GM12878 (cell line): ENCODE measurements at regions not wholly inside any gene's neighbourhood (a gene's known extent, or its start where the extent isn't known, plus 50 kb on each side); places are given as distances from the start of the nearest gene placed in this dataset.

Experiments
- ATAC-seq: fragments of 200-7000 bp; cut with Tn5 transposase; 3 replicates; pipeline ENCODE4 v1.9.1; 2020; ENCODE audit warnings: mild to moderate bottlenecking, moderate library complexity
- BruUV-seq: library from RNA; stranded (reverse); fragments of 400-500 nt; replicated peaks from 2 replicates; lab custom pipeline; 2021; lab: Mats Ljungman, UMichigan
- CTCF ChIA-PET: fragments of 300-600 bp; sonication (Branson Sonifier 250); formaldehyde crosslinking; extraction: SDS; loops from one replicate; lab custom pipeline; 2021; ENCODE audit warnings: inconsistent platforms; lab: Yijun Ruan, JAX
- POLR2A ChIA-PET: fragments of 350-600 bp; formaldehyde crosslinking; extraction: SDS; loops from one replicate; lab custom pipeline; 2021; ENCODE audit warnings: inconsistent platforms; lab: Charles Lee
- RAD21 ChIA-PET: fragments of 300-600 bp; sonication (Branson Sonifier 250); formaldehyde crosslinking; loops from one replicate; lab custom pipeline; 2023; ENCODE audit warnings: antibody characterized with exemption; ENCODE audit not compliant: unreplicated experiment; lab: Charles Lee
- SMC1A ChIA-PET: fragments of 300-600 bp; sonication (Branson Sonifier 250); formaldehyde crosslinking; loops from one replicate; lab custom pipeline; 2023; ENCODE audit not compliant: unreplicated experiment, uncharacterized antibody; lab: Charles Lee
- DNase-seq: peaks from one replicate; pipeline ENCODE4 v3.0.0-alpha.2; 2011; ENCODE audit warnings: low read depth, low spot score
- FAIRE-seq: peaks from 3 replicates; lab custom pipeline; 2011; peaks lifted over from hg19 to GRCh38; lab: Jason Lieb, UNC
- H2AFZ ChIP-seq: 2 replicates; pipeline ENCODE4 v1.6.0; 2011; ENCODE audit warnings: low read depth, low read length, control low read depth; ENCODE audit not compliant: control insufficient read depth
- H3K27ac ChIP-seq: 2 replicates; pipeline ENCODE4 v1.5.1; 2011; ENCODE audit warnings: control low read depth; ENCODE audit not compliant: control insufficient read depth, insufficient read depth
- H3K27me3 ChIP-seq, 2 experiments: replicated peaks in 1 of 2; 2 replicates each; pipeline versions ENCODE4 v1.6.0 to v1.6.1; 2011; ENCODE audit warnings: low read length in 1 of 2; ENCODE audit not compliant: control insufficient read depth in 2 of 2, insufficient read depth in 2 of 2
- H3K36me3 ChIP-seq, 2 experiments: 2 replicates each; pipeline ENCODE4 v1.5.1; 2011; ENCODE audit warnings: low read length in 1 of 2; ENCODE audit not compliant: control insufficient read depth in 2 of 2, insufficient read depth in 2 of 2
- H3K4me1 ChIP-seq: 2 replicates; pipeline ENCODE4 v1.6.1; 2011; ENCODE audit warnings: mild to moderate bottlenecking, low read length, moderate library complexity, mixed read lengths; ENCODE audit not compliant: control insufficient read depth, insufficient read depth
- H3K4me2 ChIP-seq: 2 replicates; pipeline ENCODE4 v1.6.0; 2011; ENCODE audit warnings: control low read depth; ENCODE audit not compliant: control insufficient read depth, insufficient read depth
- H3K4me3 ChIP-seq: fragments of 200-600 bp; sonication (generic); 2 replicates; pipeline ENCODE4 v1.5.1; 2016
- H3K79me2 ChIP-seq: 2 replicates; pipeline ENCODE4 v1.6.0; 2011; ENCODE audit warnings: low read length; ENCODE audit not compliant: control insufficient read depth, insufficient read depth
- H3K9ac ChIP-seq: 2 replicates; pipeline ENCODE4 v1.8.0; 2011; ENCODE audit warnings: low read length, control low read depth, mixed read lengths; ENCODE audit not compliant: control insufficient read depth, insufficient read depth
- H3K9me3 ChIP-seq: replicated peaks from 3 replicates; pipeline ENCODE4 v1.5.1; 2011; ENCODE audit warnings: mild to moderate bottlenecking, low read length; ENCODE audit not compliant: control insufficient read depth, insufficient read depth
- H4K20me1 ChIP-seq: 2 replicates; pipeline ENCODE4 v1.6.0; 2011; ENCODE audit not compliant: control insufficient read depth, insufficient read depth
- ASH2L ChIP-seq: fragments of 300-600, 200-600 bp; sonication (generic); IDR thresholded peaks from 2 replicates; pipeline ENCODE4 v1.6.1; 2017; ENCODE audit warnings: low read depth, mild to moderate bottlenecking, borderline replicate concordance
- CHD4 ChIP-seq: fragments of 200-600 bp; sonication (generic); IDR thresholded peaks from 2 replicates; pipeline ENCODE4 v1.6.1; 2016; ENCODE audit warnings: mild to moderate bottlenecking
- CREB1 ChIP-seq: IDR thresholded peaks from 2 replicates; pipeline ENCODE4 v1.6.1; 2012; ENCODE audit warnings: low read depth, mild to moderate bottlenecking, inconsistent platforms
- E2F4 ChIP-seq: IDR thresholded peaks from 2 replicates; pipeline ENCODE4 v1.6.1; 2012; ENCODE audit warnings: low read depth, low read length, improper control_type of control experiment
- IRF3 ChIP-seq: fragments of 450-650 bp; IDR thresholded peaks from 2 replicates; pipeline ENCODE4 v1.6.1; 2014; ENCODE audit warnings: mild to moderate bottlenecking
- JUND ChIP-seq: IDR thresholded peaks from 2 replicates; pipeline ENCODE4 v1.6.1; 2012; ENCODE audit warnings: low read depth, mild to moderate bottlenecking, low read length, improper control_type of control experiment, moderate library complexity
- NR2F1 ChIP-seq: fragments of 450-650 bp; conservative IDR thresholded peaks from 2 replicates; pipeline ENCODE4 v1.6.1; 2017; ENCODE audit warnings: mild to moderate bottlenecking
- SKIL ChIP-seq: fragments of 450-650 bp; IDR thresholded peaks from 2 replicates; pipeline ENCODE4 v1.6.1; 2017; ENCODE audit warnings: mild to moderate bottlenecking, low read depth, inconsistent platforms; ENCODE audit not compliant: poor library complexity, severe bottlenecking
- SP1 ChIP-seq: IDR thresholded peaks from one replicate; pipeline ENCODE4 v1.6.1; 2011; ENCODE audit warnings: low read depth, low read length
- TAF1 ChIP-seq: IDR thresholded peaks from 2 replicates; pipeline ENCODE4 v1.6.1; 2011; ENCODE audit warnings: mild to moderate bottlenecking, low read depth, low read length, borderline replicate concordance
- TCF3 ChIP-seq: IDR thresholded peaks from 2 replicates; pipeline ENCODE4 v1.6.1; 2012; ENCODE audit warnings: low read depth, mild to moderate bottlenecking, low read length, borderline replicate concordance; ENCODE audit not compliant: insufficient read depth
- ZNF207 ChIP-seq: fragments of 450-650 bp; IDR thresholded peaks from 2 replicates; pipeline ENCODE4 v1.6.1; 2014; ENCODE audit warnings: antibody characterized with exemption, mild to moderate bottlenecking, borderline replicate concordance
- WGBS: methylation state at CpG from one replicate; pipeline ENCODE4 v1.1.6; 2016; ENCODE audit warnings: low lambda C conversion rate; ENCODE audit not compliant: insufficient replicate concordance, insufficient coverage; ENCODE audit errors: missing lambda C conversion rate; 5-methylcytosine and 5-hydroxymethylcytosine counted together
- in situ Hi-C: fragments of 300-500 bp; cut with MboI; formaldehyde crosslinking; loops from 9 replicates; pipeline ENCODE4 v1.14.3; 2018; ENCODE audit warnings: mixed read lengths
- intact Hi-C: fragments of 100-400 bp; cut with micrococcal nuclease; formaldehyde crosslinking; loops from one replicate; pipeline ENCODE4 v1.14.2; 2022; ENCODE audit not compliant: unreplicated experiment
- TF ChIP-seq, protein P1 (sequence below): IDR thresholded peaks from 2 replicates; pipeline ENCODE4 v1.6.1; 2011; ENCODE audit warnings: mild to moderate bottlenecking, low read depth, low read length, moderate library complexity; ENCODE audit not compliant: insufficient replicate concordance
- TF ChIP-seq, protein P2 (sequence below): fragments of 450-650 bp; IDR thresholded peaks from 2 replicates; pipeline ENCODE4 v1.6.1; 2018; ENCODE audit warnings: borderline replicate concordance, mild to moderate bottlenecking; ENCODE audit not compliant: partially characterized antibody

- RAD21 ChIA-PET, result no interaction called here
- BruUV-seq, result no TSS peak
These were observed 800.3 kb upstream of the RAB6C start for GRCh38 chr2:129179199-129179598.

More at GRCh38 chr2:129179199-129179598, 800.3 kb upstream of the RAB6C start:
- no peaks in the 10 kb centered on the region for H4K20me1 ChIP-seq
- DNase-seq (no peak), ATAC-seq (no peak), FAIRE-seq (no peak)
- H3K4me3 ChIP-seq, result no peak overlapping the region
- H3K9ac ChIP-seq, result no peak overlapping the region
- H3K9me3 ChIP-seq, result no peaks in the 10 kb centered on the region
- intact Hi-C loops, result no loop called here
- POLR2A ChIA-PET, result no interaction called here
- TF ChIP-seq TAF1 (no peak), NR2F1 (no peak), CREB1 (no peak), ASH2L (no peak), SKIL (no peak), CHD4 (no peak), SP1 (no peak), TCF3 (no peak), JUND (no peak), E2F4 (no peak), ZNF207 (no peak), IRF3 (no peak)
- TF ChIP-seq, protein P1, sequence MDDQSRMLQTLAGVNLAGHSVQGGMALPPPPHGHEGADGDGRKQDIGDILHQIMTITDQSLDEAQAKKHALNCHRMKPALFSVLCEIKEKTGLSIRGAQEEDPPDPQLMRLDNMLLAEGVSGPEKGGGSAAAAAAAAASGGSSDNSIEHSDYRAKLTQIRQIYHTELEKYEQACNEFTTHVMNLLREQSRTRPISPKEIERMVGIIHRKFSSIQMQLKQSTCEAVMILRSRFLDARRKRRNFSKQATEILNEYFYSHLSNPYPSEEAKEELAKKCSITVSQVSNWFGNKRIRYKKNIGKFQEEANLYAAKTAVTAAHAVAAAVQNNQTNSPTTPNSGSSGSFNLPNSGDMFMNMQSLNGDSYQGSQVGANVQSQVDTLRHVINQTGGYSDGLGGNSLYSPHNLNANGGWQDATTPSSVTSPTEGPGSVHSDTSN, result no peak
- TF ChIP-seq, protein P2, sequence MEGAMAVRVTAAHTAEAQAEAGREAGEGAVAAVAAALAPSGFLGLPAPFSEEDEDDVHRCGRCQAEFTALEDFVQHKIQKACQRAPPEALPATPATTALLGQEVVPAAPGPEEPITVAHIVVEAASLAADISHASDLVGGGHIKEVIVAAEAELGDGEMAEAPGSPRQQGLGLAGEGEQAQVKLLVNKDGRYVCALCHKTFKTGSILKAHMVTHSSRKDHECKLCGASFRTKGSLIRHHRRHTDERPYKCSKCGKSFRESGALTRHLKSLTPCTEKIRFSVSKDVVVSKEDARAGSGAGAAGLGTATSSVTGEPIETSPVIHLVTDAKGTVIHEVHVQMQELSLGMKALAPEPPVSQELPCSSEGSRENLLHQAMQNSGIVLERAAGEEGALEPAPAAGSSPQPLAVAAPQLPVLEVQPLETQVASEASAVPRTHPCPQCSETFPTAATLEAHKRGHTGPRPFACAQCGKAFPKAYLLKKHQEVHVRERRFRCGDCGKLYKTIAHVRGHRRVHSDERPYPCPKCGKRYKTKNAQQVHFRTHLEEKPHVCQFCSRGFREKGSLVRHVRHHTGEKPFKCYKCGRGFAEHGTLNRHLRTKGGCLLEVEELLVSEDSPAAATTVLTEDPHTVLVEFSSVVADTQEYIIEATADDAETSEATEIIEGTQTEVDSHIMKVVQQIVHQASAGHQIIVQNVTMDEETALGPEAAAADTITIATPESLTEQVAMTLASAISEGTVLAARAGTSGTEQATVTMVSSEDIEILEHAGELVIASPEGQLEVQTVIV, result no peak
- CTCF ChIA-PET, result no interaction called here
- no peaks in the 10 kb centered on the region for H3K4me1 ChIP-seq
- H3K27me3 ChIP-seq, result no peaks in the 10 kb centered on the region; a peak in 1 of 4 replicates
- in situ Hi-C loops, result no loop called here
- no peak overlapping the region for H2AFZ ChIP-seq
- H3K27ac ChIP-seq, result no peak overlapping the region
- H3K36me3 ChIP-seq, result no peaks in the 10 kb centered on the region
- no peak overlapping the region for H3K4me2 ChIP-seq
- SMC1A ChIA-PET, result interaction anchor here (0.6 kb wide), 1 partner anchor 348 kb away, joined by 3 read pairs; no protein-coding TSS in a partner anchor
- 6% methylated on average over 2 of the region's 3 CpGs for WGBS
- H3K79me2 ChIP-seq, result no peaks in the 10 kb centered on the region
